ENCODE measurements at regions not wholly inside any gene's neighbourhood (a gene's known extent, or its start where the extent isn't known, plus 50 kb on each side); places are given as distances from the start of the nearest gene placed in this dataset.

- Histone ChIP-seq H3K4me1 (no peaks in the 10 kb centered on the region), H3K27me3 (no peaks in the 10 kb centered on the region), H3K9me3 (no peaks in the 10 kb centered on the region), H3K4me3 (no peak overlapping the region), H3K27ac (peak overlapping the region in 1 of 4 donors; percentile 51), H3K36me3 (no peaks in the 10 kb centered on the region)
- TF ChIP-seq POLR2A (IDR thresholded peaks at IDR 0.05), result no peak
- TF ChIP-seq CTCF (IDR thresholded peaks at IDR 0.05), result no peak
- TF ChIP-seq POLR2AphosphoS5 (IDR thresholded peaks at IDR 0.05), result no peak
- no peak for TF ChIP-seq EP300 (IDR thresholded peaks at IDR 0.05; ENCODE audit: low read depth)
- in situ Hi-C loops (cut with MboI; ENCODE audit: low pct_ligation_motif_present in 1 of 4, low pct_unique_long_range_greater_than_20kb in 1 of 4, low sequenced_read_pairs in 3 of 4) (no loop called here), intact Hi-C loops (cut with DNase I; ENCODE audit: low total_unique reads) (loop anchor here (5.0 kb wide), 1 partner anchor 1163 kb away; no protein-coding TSS in a partner anchor)
- no peak for DNase-seq
- 66 to 68% methylated on average over 5 to 6 of the region's 6 CpGs for WGBS, 2 donors (ENCODE audit: low coverage in 1 of 2)
These were observed 385.1 kb downstream of the CHSY3 start for GRCh38 chr5:130289132-130290088.

- no peak for TF ChIP-seq POLR2A (IDR thresholded peaks at IDR 0.05)
- TF ChIP-seq CTCF (IDR thresholded peaks at IDR 0.05), result no peak
- no peak for TF ChIP-seq POLR2AphosphoS5 (IDR thresholded peaks at IDR 0.05)
- TF ChIP-seq EP300 (IDR thresholded peaks at IDR 0.05; ENCODE audit: low read depth), result no peak
- Histone ChIP-seq H3K4me3 (no peak overlapping the region), H3K36me3 (no peaks in the 10 kb centered on the region), H3K4me1 (no peaks in the 10 kb centered on the region), H3K27me3 (no peaks in the 10 kb centered on the region), H3K9me3 (no peaks in the 10 kb centered on the region), H3K27ac (no peak overlapping the region)
- intact Hi-C loops (cut with DNase I; ENCODE audit: low total_unique reads) (no loop called here), in situ Hi-C loops (cut with MboI; ENCODE audit: low pct_ligation_motif_present in 1 of 4, low pct_unique_long_range_greater_than_20kb in 1 of 4, low sequenced_read_pairs in 3 of 4) (no loop called here)
- DNase-seq, result no peak
These were observed 383.2 kb downstream of the CHSY3 start for GRCh38 chr5:130287438-130287837.

GRCh38 chr5:130286971-130287370, 382.7 kb downstream of the CHSY3 start:
- H3K9me3 ChIP-seq, result no peaks in the 10 kb centered on the region
- no peak overlapping the region for H3K4me3 ChIP-seq
- in situ Hi-C loops (cut with MboI; ENCODE audit: low pct_ligation_motif_present in 1 of 4, low pct_unique_long_range_greater_than_20kb in 1 of 4, low sequenced_read_pairs in 3 of 4) (no loop called here), intact Hi-C loops (cut with DNase I; ENCODE audit: low total_unique reads) (no loop called here)
- no peak overlapping the region for H3K27ac ChIP-seq
- no peaks in the 10 kb centered on the region for H3K4me1 ChIP-seq
- TF ChIP-seq CTCF (IDR thresholded peaks at IDR 0.05) (no peak), POLR2A (IDR thresholded peaks at IDR 0.05) (no peak), POLR2AphosphoS5 (IDR thresholded peaks at IDR 0.05) (no peak), EP300 (IDR thresholded peaks at IDR 0.05; ENCODE audit: low read depth) (no peak)
- H3K27me3 ChIP-seq, result no peaks in the 10 kb centered on the region
- 56 to 70% methylated on average over 2 of the region's 2 CpGs for WGBS, 2 donors (ENCODE audit: low coverage in 1 of 2)
- no peak for DNase-seq
- H3K36me3 ChIP-seq, result no peaks in the 10 kb centered on the region

GRCh38 chr5:130282049-130282448, 377.8 kb downstream of the CHSY3 start:
- in situ Hi-C loops (cut with MboI; ENCODE audit: low pct_ligation_motif_present in 1 of 4, low pct_unique_long_range_greater_than_20kb in 1 of 4, low sequenced_read_pairs in 3 of 4), result no loop called here
- no peaks in the 10 kb centered on the region for H3K4me1 ChIP-seq
- no peaks in the 10 kb centered on the region for H3K9me3 ChIP-seq
- no peak for DNase-seq
- H3K27ac ChIP-seq, result no peak overlapping the region
- intact Hi-C loops (cut with DNase I; ENCODE audit: low total_unique reads), result no loop called here
- H3K36me3 ChIP-seq, result no peaks in the 10 kb centered on the region
- WGBS, 2 donors (ENCODE audit: low coverage in 1 of 2), result 67 to 93% methylated on average over 1 of the region's 1 CpG
- TF ChIP-seq EP300 (IDR thresholded peaks at IDR 0.05; ENCODE audit: low read depth), result no peak
- TF ChIP-seq POLR2AphosphoS5 (IDR thresholded peaks at IDR 0.05), result no peak
- no peak for TF ChIP-seq POLR2A (IDR thresholded peaks at IDR 0.05)
- TF ChIP-seq CTCF (IDR thresholded peaks at IDR 0.05), result no peak
- no peaks in the 10 kb centered on the region for H3K27me3 ChIP-seq
- no peak overlapping the region for H3K4me3 ChIP-seq

Data from transverse colon (tissue), 4 donors.